Bronchial epithelial cell (primary cell): ENCODE measurements at regions not wholly inside any gene's neighbourhood (a gene's known extent, or its start where the extent isn't known, plus 50 kb on each side); places are given as distances from the start of the nearest gene placed in this dataset.
A peak's percentile ranks its signal among the peaks of the same experiment; 100 is the strongest.

Experiments
- DNase-seq: peaks from one replicate; pipeline ENCODE4 v3.0.0-alpha.2; 2010; ENCODE audit warnings: low read depth
- FAIRE-seq: peaks from 2 replicates; lab custom pipeline; 2011; peaks lifted over from hg19 to GRCh38; lab: Jason Lieb, UNC
- H3K27me3 ChIP-seq: 2 replicates; pipeline ENCODE4 v1.5.1; 2011; ENCODE audit warnings: low read length; ENCODE audit not compliant: control insufficient read depth, insufficient read depth
- H3K36me3 ChIP-seq: 2 replicates; pipeline ENCODE4 v1.5.1; 2011; ENCODE audit warnings: low read length; ENCODE audit not compliant: control insufficient read depth, insufficient read depth
- H3K4me3 ChIP-seq: 2 replicates; pipeline ENCODE4 v1.5.1; 2011; ENCODE audit warnings: mild to moderate bottlenecking, low read depth, low read length, control low read depth
- CTCF ChIP-seq: IDR thresholded peaks from 2 replicates; pipeline ENCODE4 v1.5.1; 2011; ENCODE audit warnings: mild to moderate bottlenecking, moderate library complexity, low read length, control low read depth, inconsistent platforms; ENCODE audit not compliant: insufficient read depth, severe bottlenecking

- no peak for FAIRE-seq
- Histone ChIP-seq H3K4me3 (no peak overlapping the region), H3K36me3 (no peaks in the 10 kb centered on the region), H3K27me3 (no peaks in the 10 kb centered on the region)
- no peak for TF ChIP-seq CTCF
- DNase-seq: no peak
These were observed 58.1 kb upstream of the HEPHL1 start for GRCh38 chr11:93963072-93963471.

GRCh38 chr11:93967258-93967657 lies 53.9 kb upstream of the HEPHL1 start:
- no peaks in the 10 kb centered on the region for H3K36me3 ChIP-seq

GRCh38 chr11:93967944-93968343 lies 53.2 kb upstream of the HEPHL1 start:
- FAIRE-seq (peak; percentile 43), DNase-seq (no peak)
- TF ChIP-seq CTCF: no peak
- Histone ChIP-seq H3K27me3 (no peaks in the 10 kb centered on the region), H3K36me3 (no peaks in the 10 kb centered on the region), H3K4me3 (no peak overlapping the region)

More at GRCh38 chr11:93967258-93967657, 53.9 kb upstream of the HEPHL1 start:
- Histone ChIP-seq H3K27me3 (no peaks in the 10 kb centered on the region), H3K4me3 (no peak overlapping the region)
- no peak for TF ChIP-seq CTCF
- DNase-seq (no peak), FAIRE-seq (no peak)

- no peak for TF ChIP-seq CTCF
- Histone ChIP-seq H3K27me3 (no peaks in the 10 kb centered on the region), H3K36me3 (no peaks in the 10 kb centered on the region), H3K4me3 (no peak overlapping the region)
- DNase-seq (no peak), FAIRE-seq (no peak)
These were observed 50.9 kb upstream of the HEPHL1 start for GRCh38 chr11:93969925-93970922.
